ENCODE measurements at regions not wholly inside any gene's neighbourhood (a gene's known extent, or its start where the extent isn't known, plus 50 kb on each side); places are given as distances from the start of the nearest gene placed in this dataset.
"Not testable (repeated sequence)": the region's sequence is repeated elsewhere in the genome, so short reads cannot be mapped to it uniquely, and the experiment has no call there.

- BruUV-seq (replicated peaks) = no TSS peak
- no peaks in the 10 kb centered on the region for H3K36me3 ChIP-seq (ENCODE audit: insufficient read depth, low read length, poor library complexity, severe bottlenecking)
- ChIA-PET POLR2A (ENCODE audit: low non-redundant PET) (no interaction called here), CTCF (no interaction called here)
- no peak for TF ChIP-seq EZH2 (IDR thresholded peaks at IDR 0.05; ENCODE audit: borderline replicate concordance, low read depth, low read length, poor library complexity, severe bottlenecking)
- no peak for TF ChIP-seq CTCF (conservative IDR thresholded peaks at IDR 0.05; ENCODE audit: low read depth, low read length)
- H3K9me3 ChIP-seq (ENCODE audit: low read depth, low read length, poor library complexity, severe bottlenecking) = no peaks in the 10 kb centered on the region
- intact Hi-C loops (cut with micrococcal nuclease; ENCODE audit: unreplicated experiment) = loop anchor here (10.0 kb wide), 1 partner anchor 220 kb away; no protein-coding TSS in a partner anchor
- peaks cover 16% of the 10 kb centered on the region for H3K4me1 ChIP-seq (ENCODE audit: insufficient read depth, low read length, poor library complexity, severe bottlenecking)
- no peak overlapping the region for H3K27ac ChIP-seq (ENCODE audit: low read depth, low read length, poor library complexity, severe bottlenecking)
- no peak for DNase-seq (ENCODE audit: low spot score)
- no peak overlapping the region for H3K4me3 ChIP-seq (ENCODE audit: low read depth, low read length, poor library complexity, severe bottlenecking)
- no peaks in the 10 kb centered on the region for H3K27me3 ChIP-seq (replicated peaks; ENCODE audit: insufficient read depth, low read depth, low read length, poor library complexity)
Observed at GRCh38 chr4:31194823-31195222, 474.7 kb downstream of the PCDH7 start.

- CTCF ChIA-PET = no interaction called here
- H3K36me3 ChIP-seq (ENCODE audit: insufficient read depth, low read length, poor library complexity, severe bottlenecking) = no peaks in the 10 kb centered on the region
Observed at GRCh38 chr4:31199644-31200043, 479.5 kb downstream of the PCDH7 start.

GRCh38 chr4:31202054-31202453 lies 481.9 kb downstream of the PCDH7 start:
- POLR2A ChIA-PET (ENCODE audit: low non-redundant PET); CTCF ChIA-PET; DNase-seq (ENCODE audit: low spot score); H3K27ac ChIP-seq (ENCODE audit: low read depth, low read length, poor library complexity, severe bottlenecking); H3K36me3 ChIP-seq (ENCODE audit: insufficient read depth, low read length, poor library complexity, severe bottlenecking); H3K9me3 ChIP-seq (ENCODE audit: low read depth, low read length, poor library complexity, severe bottlenecking); H3K27me3 ChIP-seq (replicated peaks; ENCODE audit: insufficient read depth, low read depth, low read length, poor library complexity); BruUV-seq (replicated peaks); H3K4me1 ChIP-seq (ENCODE audit: insufficient read depth, low read length, poor library complexity, severe bottlenecking); H3K4me3 ChIP-seq (ENCODE audit: low read depth, low read length, poor library complexity, severe bottlenecking); intact Hi-C loops (cut with micrococcal nuclease; ENCODE audit: unreplicated experiment): not testable (repeated sequence)

More at GRCh38 chr4:31199644-31200043, 479.5 kb downstream of the PCDH7 start:
- intact Hi-C loops (cut with micrococcal nuclease; ENCODE audit: unreplicated experiment) = loop anchor here (10.0 kb wide), 1 partner anchor 225 kb away; no protein-coding TSS in a partner anchor
- Histone ChIP-seq H3K9me3 (ENCODE audit: low read depth, low read length, poor library complexity, severe bottlenecking) (no peaks in the 10 kb centered on the region), H3K27ac (ENCODE audit: low read depth, low read length, poor library complexity, severe bottlenecking) (no peak overlapping the region), H3K27me3 (replicated peaks; ENCODE audit: insufficient read depth, low read depth, low read length, poor library complexity) (no peaks in the 10 kb centered on the region), H3K4me1 (ENCODE audit: insufficient read depth, low read length, poor library complexity, severe bottlenecking) (no peaks in the 10 kb centered on the region), H3K4me3 (ENCODE audit: low read depth, low read length, poor library complexity, severe bottlenecking) (no peak overlapping the region)
- TF ChIP-seq CTCF (conservative IDR thresholded peaks at IDR 0.05; ENCODE audit: low read depth, low read length) = no peak
- no peak for TF ChIP-seq EZH2 (IDR thresholded peaks at IDR 0.05; ENCODE audit: borderline replicate concordance, low read depth, low read length, poor library complexity, severe bottlenecking)
- POLR2A ChIA-PET (ENCODE audit: low non-redundant PET) = no interaction called here
- no peak for DNase-seq (ENCODE audit: low spot score)
- no TSS peak for BruUV-seq (replicated peaks)

GRCh38 chr4:31204874-31205273 lies 484.7 kb downstream of the PCDH7 start:
- no peak for TF ChIP-seq EZH2 (IDR thresholded peaks at IDR 0.05; ENCODE audit: borderline replicate concordance, low read depth, low read length, poor library complexity, severe bottlenecking)
- no peak for TF ChIP-seq CTCF (conservative IDR thresholded peaks at IDR 0.05; ENCODE audit: low read depth, low read length)
- H3K4me1 ChIP-seq (ENCODE audit: insufficient read depth, low read length, poor library complexity, severe bottlenecking) = no peaks in the 10 kb centered on the region
- ChIA-PET CTCF (no interaction called here), POLR2A (ENCODE audit: low non-redundant PET) (no interaction called here)
- no peak overlapping the region for H3K4me3 ChIP-seq (ENCODE audit: low read depth, low read length, poor library complexity, severe bottlenecking)
- no peak for DNase-seq (ENCODE audit: low spot score)
- H3K36me3 ChIP-seq (ENCODE audit: insufficient read depth, low read length, poor library complexity, severe bottlenecking) = no peaks in the 10 kb centered on the region
- H3K9me3 ChIP-seq (ENCODE audit: low read depth, low read length, poor library complexity, severe bottlenecking) = no peaks in the 10 kb centered on the region
- no peak overlapping the region for H3K27ac ChIP-seq (ENCODE audit: low read depth, low read length, poor library complexity, severe bottlenecking)
- intact Hi-C loops (cut with micrococcal nuclease; ENCODE audit: unreplicated experiment) = no loop called here
- H3K27me3 ChIP-seq (replicated peaks; ENCODE audit: insufficient read depth, low read depth, low read length, poor library complexity) = no peaks in the 10 kb centered on the region
- BruUV-seq (replicated peaks) = no TSS peak
